NCI-H1092 (cell line): ENCODE measurements at regions not wholly inside any gene's neighbourhood (a gene's known extent, or its start where the extent isn't known, plus 50 kb on each side); places are given as distances from the start of the nearest gene placed in this dataset.
"Not testable (repeated sequence)": the region's sequence is repeated elsewhere in the genome, so short reads cannot be mapped to it uniquely, and the experiment has no call there.

ENCODE experiments used
- DNase-seq: peaks from one replicate; lab custom pipeline; 2025; lab: John Stamatoyannopoulos, UW

DNA sequence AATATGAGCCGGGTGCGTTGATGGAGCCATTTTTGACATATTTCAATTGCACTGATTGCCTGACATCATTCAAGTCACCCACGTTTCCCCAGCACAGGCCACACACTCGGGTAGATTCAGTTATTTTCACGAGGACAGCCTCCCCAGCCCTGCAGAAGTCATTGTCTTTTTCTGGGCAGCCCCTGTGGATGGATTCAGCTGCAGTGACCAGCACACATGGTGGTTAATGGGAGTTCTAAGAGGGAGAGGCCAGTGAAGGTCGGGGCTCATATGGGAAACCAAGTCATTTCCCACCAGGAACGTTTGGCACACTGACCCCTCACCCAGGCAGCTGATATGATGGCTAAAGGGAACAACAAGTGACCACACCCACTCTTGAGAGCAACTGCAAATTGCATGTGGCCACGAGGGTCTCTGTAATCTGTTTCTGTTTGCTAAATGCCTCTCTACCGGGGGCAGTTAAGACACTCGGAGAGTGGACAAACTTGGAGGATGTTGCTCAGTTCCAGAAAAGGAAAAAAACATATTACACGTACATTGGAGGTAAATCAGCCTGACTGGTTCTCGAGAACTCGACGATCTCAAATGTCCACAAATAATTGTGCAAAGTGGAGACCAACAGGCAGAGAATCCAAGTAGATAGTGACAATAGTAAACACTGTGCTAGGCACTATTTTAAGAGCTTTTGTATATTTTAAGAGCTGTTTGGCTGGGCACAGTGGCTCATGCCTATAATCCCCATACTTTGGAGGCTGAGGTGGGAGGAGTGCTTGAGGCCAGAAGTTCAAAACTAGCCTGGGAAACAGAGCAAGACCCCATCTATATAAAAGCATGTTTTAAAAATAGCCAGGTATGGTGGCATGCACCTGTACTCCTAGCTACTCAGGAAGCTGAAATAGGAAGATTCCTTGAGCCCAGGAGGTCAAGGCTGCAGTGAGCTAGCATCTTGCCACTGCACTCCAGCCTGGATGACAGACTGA is 167.2 kb upstream of the IRF2BP2 start:
- no peak for DNase-seq

DNA sequence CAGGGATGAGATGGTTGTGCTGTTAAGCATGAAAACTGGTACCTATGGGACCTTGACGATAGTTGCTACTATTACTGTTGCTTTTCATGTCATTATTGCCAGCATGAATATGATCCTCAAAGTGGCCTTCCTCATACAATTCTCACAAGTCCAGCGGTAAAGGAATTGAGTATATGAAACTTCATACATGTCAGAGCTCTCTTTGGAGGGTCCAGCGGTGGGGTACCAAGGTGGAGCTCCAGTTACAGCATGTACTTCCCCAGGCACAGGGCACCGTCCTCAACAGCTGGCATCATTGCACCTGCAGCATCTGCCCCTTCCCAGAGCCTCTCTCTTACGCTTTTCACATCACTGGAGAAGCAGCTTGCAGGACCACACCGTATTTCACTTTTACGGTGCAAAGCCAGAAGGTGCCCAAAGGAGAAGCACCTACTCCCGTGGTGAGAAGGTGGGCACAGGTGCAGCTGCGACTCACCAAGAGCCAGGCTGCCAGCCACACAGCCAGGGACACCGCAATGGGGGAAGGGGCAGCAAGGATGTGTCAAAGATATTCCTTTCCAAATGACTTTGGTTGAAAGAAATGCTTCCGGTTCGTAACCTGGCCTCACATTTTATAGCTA is 166.4 kb upstream of the IRF2BP2 start:
- DNase-seq: no peak

DNA sequence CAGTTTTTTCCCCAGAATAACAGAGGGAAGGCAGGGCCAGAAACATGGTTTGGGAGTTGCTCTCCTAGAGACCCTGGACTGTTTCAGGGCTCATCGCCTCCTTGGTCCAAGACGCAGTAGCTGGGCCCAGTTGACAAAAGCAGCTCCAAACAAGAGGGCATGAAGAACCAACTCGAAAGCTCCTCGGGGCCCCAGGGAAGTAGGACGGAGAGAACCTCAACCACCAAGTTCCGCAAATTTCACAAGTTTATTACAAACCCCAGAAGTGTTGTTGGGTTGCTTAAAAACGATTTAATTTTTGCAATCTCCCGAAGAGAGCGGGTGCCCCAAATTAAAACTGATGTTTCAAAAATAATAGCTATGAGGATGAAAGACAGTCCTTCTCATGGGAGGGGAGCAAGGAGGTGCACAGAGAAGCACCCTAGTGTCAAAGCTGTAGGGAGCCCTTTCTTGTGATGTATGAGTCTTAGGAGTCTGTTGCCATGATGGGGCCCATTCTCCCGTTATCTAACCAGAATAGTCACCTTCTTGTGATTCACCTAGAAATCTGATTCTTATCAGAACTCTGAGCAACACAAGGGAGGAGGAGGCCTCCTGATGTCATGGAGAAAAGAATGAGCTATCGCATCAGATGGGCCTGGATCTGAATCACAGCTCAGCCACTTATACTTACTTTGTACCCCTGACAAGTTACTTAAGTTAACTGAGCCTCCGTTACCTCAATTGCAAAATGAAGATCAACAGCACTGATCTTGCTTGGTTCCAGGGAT is 165.7 kb upstream of the IRF2BP2 start:
- DNase-seq: no peak

DNA sequence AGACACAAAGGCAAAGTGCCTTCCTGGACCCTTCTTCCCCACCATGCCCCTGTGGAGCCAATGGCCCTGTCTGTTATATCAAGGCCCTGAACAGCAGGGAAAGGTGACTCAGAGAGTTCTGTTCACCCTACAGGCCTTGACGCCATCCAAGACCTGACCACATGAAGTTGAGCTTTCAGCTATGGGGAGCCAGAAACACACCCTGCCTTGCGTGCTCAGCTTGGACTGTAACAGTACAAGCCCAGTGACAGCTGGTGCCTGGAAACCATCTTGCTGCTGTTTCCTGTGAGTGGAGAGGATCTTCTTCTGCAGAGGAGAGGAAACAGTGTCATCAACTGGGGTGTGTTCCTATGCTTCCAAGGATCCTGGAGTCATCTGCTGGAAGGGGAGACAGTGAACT is 165.0 kb upstream of the IRF2BP2 start:
- DNase-seq: no peak

DNA sequence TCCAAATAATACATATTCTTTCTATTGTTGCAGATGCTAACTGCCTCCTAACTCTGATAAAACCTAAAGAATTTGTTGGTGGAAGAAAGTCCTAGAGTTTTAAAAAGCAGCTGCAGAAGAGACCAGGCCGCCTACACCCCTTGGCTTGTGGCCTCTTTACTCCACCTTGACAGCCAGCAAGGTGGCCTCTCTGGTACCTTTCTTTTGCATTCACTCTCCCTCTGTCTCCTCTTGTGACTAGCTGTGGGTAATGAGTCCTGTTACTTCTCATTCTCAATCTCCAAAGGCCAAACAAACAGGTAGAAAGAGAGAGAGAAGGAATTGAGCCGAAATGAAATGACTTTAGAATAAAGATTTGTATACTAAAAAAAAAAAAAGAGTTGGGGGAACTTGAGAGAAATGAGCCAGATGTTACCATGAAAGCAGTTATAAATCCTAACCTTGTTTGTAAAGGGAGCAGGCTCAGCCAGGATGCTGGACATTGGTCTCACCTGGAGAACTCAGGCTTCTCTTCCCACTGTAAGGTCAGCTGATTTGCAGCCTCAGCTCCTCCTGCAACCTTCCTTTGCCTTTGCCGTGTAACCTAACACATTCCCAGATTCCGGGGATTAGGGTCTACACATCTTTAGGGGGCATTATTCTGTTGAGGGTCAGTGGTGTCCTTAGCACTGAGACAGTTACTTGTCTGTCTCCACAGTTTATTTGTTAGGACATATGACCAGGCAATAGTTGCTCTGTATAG is 164.1 kb upstream of the IRF2BP2 start:
- DNase-seq: no peak

DNA sequence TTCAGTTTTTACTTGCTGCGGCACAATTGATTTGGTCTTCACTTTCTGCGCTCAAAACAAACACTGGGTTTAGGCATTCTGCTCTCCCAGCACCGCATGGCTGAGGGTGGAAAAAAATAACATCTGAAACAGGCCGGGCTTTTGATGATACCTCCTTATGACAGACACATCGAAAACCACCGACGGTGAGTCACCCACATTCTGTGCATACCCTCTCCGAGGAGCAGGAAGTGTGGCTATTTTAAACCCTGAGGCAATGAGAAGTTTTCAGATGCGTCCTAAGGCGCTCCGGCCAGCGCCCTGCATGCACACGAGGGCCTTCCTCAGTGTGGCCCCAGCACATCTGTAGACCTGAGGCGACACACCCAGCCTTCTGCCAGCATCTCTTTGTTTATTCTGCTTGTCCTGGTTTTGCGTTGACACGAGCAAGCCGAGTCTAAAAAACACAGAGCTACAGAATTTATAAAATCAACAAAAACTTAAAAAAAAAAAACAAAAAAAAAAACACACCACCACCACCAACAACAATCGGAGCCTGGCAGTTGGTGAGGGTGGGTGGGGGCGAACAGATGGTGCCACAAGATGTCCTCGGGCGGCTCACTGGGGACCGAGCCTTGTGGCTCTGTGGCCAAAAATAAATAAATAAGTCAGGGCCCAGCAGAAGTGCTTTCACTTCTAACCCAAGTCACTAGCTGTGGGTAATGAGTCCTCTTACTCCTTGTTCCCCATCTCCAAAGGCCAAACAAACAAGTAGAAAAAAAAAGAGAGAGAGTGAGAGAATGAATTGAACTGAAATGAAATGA is 162.6 kb upstream of the IRF2BP2 start:
- no peak for DNase-seq

DNA sequence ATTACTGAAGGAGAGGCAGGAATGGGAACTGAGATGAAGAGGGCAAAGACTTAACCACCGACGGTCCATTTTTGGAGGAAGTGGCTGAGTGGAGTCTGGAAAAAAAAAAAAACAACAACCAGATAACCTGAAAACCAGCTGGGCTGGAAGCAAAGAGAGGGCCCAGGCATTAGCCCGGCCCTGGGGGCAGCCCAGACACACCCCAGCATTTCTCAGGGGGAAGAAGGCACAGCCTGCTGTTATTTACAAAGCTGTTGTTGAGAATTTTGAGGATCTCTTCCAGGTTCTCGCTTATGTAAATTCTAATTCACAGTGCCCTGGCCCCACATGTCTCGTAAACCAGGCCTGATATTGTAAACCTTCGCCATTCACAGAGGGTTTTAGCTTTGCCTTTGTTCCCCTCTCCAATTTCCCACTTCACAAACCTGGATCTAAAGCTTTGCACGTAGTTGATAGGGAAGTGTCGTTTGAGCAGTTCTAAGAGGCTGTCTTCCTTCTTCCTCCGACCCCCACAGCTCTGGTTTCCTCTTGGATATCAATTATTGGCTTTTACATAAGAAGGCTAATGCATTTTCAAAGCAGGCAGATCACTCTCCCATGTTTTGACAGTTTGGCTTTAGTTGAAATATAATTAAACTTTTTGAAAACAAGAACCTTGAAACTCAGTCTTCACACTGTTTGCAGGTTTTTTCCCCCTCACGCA is 161.8 kb upstream of the IRF2BP2 start:
- peak; percentile 80 for DNase-seq

DNA sequence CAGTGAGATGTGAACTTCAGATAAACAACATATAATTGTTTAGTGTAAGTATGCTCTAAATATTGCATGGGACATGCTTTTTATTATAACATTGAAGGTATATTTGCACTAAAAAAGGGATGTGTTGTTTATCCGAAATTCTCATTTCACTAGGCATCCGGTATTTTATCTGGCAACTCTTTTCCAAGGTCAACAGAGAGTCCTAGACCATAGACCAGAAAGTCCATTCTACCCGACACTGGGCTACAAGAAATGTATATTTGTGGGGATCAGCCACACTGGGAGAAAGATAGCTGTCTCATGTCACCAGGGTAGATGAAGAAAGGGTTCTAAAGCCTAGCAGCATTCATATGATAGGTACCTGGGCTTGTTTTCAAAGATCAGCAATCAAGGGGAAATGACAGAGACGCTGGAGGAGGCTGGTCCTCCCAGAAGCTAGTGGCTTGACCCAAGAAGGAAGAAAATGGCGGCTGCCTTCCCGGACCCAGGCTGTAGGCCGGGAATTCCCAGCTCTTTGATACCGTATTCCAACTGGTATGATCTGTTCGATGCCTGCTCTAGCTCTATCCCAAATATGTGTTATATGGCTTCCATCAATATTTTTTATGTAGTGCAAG is 161.1 kb upstream of the IRF2BP2 start:
- no peak for DNase-seq

DNA sequence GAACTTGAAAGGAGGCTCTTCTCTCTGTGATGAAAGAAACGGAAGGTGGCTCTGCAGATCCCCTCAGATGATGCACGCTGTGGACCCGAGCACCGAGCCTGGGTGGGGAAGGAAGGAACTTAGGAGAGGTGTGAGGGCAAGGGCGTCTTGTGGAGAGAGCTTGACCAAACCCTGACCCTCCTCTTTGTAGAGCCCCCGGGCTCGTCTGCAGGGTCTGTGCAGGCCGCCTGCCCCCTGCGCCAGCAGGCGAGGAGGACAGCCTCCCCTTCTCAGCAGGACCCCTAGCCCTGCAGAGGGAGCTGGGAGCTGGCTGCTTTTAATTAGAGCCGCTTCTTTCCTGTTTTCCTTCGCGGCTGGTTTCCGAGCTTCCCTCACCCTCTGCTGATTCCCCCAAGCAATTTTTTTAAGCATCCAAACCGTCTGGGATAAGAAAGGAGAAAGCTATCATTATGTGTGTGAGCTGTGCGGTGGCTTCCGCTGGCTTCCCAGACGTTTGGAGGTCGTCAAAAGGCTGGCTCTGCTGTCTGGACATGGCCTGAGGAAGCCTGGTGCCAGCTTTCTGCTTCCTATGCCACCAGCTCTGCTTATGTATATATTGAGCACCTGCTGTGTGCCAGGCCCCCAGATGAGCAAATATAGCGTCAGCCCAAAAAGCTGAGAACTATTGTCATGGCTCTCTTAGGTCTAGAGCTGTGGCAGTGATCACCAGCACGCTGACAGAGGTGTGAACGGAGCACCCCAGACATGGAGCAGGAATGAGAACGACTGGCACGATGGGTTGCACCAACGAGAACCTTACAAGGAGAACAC is 160.2 kb upstream of the IRF2BP2 start:
- peak; percentile 75 for DNase-seq

DNA sequence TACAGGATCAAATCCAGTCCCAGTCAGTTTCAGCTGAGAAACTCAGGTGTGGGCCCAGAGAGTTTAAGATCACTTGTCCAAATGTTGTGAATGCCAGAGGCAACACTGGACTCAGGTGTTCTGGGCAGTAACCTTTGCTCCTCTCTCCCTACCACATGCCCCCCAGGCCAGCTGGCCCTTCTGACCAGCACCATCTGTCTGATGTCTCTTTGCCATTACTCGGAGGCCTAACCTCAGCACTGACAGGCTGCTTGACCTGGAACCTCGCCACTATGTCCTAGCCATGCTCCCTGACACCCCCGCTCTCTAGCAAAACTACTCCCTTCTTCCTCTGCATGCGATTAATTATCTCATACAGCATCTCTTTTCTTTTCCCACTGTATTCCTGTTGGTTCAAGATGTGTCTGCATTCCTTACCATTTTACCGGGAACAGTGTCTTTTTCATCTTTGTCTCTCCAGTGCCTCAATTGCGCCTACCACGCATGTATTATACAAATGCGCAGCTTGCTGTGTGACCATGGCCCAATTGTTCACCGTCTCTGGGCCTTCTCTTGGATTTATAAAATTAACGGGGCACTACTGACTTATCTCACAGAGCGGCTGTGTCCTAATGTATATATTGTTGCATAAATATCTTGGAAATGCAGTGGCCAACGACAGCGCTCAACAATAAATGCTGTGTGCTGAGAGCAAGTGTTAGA is 159.5 kb upstream of the IRF2BP2 start:
- no peak for DNase-seq

DNA sequence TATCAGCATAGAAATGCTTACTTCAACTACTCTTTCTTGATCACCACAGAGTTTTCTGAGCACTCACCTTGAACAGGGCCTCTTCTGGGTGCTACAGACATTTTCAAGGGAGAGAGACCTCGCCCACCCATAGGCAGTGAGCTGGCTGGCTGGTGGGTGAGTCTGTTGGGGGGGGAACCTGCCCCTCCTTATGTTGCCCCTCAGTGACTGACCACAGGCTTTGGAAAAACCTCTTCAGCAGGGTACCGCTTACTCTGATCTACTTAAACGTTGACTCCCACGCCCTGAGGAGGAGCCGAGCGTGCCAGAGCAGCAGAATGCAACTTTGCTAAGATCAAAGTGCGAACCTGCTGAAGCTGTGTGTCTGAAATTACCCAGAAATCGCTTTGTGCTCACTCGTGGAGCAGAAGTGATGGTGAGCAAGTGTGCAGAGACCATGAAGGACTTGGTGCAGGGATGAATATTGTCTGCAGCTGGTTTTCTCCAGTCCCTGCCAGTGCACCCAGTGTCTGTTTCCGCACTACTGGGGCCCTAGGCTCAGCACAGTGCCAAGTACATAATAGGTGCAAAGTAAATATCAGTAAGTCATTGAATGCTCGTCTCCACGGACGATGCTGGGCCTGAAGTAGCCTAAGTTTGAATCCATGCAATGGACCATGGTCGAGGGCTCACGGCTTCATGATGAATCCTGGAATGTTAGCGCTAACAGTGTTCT is 158.7 kb upstream of the IRF2BP2 start:
- DNase-seq: no peak

DNA sequence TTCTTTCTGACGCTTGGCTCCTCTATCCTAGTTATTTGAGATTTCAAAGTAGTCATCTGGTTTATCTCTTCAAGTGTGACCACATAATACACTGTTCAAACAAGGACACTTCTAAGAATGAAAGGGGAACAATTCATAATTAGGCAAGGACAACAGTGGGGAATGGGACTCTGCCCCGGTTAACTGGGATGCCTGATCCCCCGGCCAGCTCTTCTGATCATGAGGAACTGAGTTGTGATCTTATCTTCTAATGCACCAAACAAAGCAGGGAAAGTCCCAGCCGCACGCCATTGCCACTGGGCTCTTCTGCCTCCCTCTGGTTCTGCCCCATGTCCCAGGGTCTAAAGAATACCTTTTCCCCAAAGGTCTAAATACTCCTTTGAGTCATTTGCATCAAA is 158.2 kb upstream of the IRF2BP2 start:
- no peak for DNase-seq

DNA sequence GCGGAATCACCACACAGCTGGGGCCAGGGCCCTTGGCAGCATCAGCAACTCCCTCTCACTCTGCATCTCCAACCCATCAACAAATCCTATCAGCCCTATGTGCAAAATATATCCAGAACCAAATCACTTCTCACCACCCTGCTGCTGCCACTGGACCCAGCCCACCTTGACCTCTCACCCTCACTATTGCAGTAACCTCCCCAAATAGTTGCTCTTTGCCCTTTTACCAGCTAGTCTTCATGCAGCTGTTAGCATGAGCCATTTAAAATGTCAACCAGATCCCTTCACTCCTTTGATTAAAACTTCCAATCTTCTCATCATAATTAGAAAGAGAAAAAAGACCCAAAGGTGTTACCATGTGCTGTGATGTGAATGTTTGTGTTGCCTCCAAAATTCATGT is 155.7 kb upstream of the IRF2BP2 start:
- no peak for DNase-seq

DNA sequence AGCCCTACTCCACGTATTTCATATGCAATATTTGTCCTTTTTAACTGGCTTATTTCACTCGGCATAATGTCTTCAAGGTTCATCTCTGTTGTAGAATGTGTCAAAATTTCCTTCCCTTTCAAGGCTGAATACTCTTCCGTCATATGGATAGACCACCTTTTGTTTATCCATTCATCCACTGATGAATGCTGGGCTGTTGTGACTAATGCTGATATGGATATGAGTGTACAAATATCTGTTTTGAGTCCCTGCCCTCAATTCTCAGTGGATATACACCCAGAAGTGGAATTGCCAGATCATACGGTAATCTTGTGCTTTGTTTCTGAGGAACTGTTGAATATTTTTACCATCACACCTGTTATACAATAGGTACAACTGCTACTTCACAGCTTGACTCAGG is 155.2 kb upstream of the IRF2BP2 start:
- DNase-seq: no peak

DNA sequence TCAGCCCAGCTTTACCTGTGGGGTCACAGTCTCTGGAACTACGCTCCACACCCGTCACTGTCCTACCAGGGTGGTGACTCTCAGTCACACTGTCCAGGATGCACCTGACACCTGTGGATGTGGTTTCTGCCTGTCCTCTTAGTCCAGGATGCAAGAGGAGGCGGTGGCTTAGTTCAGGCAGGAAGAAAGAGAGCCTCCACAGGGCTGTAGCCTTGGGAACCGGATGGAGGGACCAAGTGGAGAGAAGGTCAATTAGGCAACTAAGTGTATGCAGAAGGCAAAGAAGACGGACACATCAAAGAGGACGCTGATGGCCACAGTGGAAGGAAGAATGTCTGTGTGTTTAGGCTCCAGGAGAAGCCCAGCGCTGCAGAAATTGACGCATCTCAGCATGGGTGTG is 153.9 kb upstream of the IRF2BP2 start:
- no peak for DNase-seq

DNA sequence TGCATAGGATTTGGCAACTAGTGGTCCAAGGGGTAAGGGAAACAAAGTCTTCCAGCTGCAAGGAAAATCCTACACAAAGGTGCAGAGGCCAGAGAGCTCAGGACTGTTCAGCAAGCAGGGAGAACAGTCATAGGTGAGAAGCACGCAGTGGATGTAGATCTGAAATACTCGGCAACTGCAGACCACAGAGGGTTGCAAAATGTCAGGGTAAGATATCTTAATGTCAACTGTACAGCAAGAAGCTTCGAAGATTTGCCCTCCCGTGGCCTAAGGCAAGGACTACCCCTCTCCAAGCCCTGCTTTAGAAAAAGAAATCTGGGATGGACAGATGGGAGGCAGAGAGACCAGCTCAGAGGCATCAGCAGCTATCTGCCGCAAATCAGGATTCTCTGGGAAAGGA is 153.4 kb upstream of the IRF2BP2 start:
- no peak for DNase-seq

DNA sequence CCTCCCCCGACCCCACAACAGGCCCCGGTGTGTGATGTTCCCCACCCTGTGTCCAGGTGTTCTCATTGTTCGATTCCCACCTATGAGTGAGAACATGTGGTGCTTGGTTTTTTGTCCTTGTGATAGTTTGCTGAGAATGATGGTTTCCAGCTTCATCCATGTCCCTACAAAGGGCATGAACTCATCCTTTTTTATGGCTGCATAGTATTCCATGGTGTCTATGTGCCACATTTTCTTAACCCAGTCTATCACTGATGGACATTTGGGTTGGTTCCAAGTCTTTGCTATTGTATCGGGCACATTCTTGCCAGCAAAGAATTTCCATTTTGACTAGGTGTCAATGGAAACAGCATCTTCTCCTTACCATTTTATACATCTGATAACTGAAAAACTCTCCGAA is 152.1 kb upstream of the IRF2BP2 start:
- DNase-seq: not testable (repeated sequence)

DNA sequence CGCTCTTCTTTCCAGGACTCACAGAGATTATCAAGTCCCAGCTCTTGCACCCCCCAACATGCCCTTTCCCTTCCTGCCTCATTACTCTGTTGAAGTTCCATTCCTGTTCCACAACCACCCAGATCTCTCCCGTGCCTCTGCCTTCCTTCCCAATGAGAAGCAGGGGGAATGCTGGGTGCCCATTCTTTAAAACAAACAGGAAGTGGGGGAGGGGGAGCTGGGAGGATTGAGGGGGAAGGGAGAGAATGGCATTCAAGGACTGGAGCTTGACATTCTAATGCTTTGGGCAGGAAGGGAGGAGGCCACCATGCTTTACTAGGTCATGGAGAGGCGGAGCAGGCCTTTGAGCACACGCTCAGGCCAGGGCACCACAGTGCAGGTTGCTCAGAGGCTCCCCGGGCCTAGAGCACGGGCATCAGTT is 150.3 kb upstream of the IRF2BP2 start:
- DNase-seq: no peak
